ELF-1 (cell line): ENCODE measurements at regions not wholly inside any gene's neighbourhood (a gene's known extent, or its start where the extent isn't known, plus 50 kb on each side); places are given as distances from the start of the nearest gene placed in this dataset.
"Not testable (repeated sequence)": the region's sequence is repeated elsewhere in the genome, so short reads cannot be mapped to it uniquely, and the experiment has no call there.

ENCODE experiments used
- DNase-seq: peaks from one replicate; pipeline ENCODE4 v3.0.0-alpha.2; 2016; ENCODE audit warnings: low read depth, low spot score

DNA sequence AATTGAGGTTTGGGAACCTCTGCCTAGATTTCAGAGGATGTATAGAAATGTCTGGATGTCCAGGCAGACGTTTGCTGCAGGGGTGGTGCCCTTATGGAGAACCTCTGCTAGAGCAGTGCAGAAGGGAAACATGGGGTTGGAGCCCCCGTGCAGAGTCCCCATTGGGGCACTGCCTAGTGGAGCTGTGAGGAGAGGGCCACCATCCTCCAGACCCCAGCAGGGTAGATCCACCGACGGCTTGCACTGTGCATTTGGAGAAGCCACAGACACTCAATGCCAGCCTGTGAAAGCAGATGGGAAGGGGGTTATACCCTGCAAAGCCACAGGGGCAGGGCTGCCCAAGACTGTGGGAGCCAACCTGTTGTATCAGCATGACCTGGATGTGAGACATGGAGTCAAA, 354.6 kb downstream of the ZNF326 start:
- no peak for DNase-seq

DNA sequence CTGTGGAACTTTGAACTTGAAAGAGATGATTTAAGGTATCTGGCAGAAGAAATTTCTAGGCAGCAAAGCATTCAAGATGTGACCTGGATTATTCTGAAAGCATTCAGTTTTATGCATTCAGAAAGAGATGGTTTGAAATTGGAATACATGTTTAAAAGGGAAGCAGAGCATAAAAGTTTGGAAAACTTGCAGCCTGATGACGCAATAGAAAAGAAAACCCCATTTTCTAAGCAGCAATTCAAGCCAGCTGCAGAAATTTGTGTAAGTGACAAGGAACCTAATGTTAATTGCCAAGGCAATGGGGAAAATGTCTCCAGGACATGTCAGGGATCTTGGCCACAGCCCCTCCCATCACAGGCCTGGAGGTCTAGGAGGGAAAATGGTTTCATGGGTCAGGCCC, 354.0 kb downstream of the ZNF326 start:
- DNase-seq = no peak

DNA sequence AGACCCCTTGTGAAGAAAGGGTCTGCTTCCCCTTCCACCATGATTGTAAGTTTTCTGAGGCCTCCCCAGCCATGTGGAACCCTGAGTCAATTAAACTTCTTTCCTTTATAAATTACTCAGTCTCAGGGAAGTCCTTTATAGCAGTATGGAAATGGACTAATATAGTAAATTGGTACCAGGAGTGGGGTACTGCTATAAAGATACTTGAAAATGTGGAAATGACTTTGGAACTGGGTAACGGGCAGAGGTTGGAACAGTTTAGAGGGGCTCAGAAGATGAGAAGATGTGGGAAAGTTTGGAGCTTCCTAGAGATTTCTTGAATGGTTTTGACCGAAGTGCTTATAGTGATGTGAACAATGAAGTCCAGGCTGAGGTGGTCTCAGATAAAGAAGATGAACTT, 353.5 kb downstream of the ZNF326 start:
- DNase-seq = not testable (repeated sequence)

DNA sequence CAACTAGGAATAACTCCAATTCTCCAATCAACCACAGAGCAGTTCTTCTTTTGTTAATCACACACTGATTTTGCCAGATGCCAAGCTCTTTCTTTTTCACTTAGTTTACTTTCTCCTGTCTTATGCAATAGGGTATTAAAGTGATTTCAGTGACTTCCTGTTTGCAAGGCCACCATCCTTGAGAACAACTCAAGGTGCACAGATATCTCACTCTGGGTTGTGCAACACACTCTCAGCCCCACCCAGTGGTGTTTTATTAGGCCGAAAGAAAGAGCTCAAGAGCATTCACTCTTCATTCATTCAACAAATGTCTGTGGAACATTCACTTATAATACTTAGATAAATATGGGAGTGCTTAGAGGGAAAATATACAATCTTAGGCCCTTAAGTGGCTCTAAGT, 352.5 kb downstream of the ZNF326 start:
- DNase-seq = no peak

DNA sequence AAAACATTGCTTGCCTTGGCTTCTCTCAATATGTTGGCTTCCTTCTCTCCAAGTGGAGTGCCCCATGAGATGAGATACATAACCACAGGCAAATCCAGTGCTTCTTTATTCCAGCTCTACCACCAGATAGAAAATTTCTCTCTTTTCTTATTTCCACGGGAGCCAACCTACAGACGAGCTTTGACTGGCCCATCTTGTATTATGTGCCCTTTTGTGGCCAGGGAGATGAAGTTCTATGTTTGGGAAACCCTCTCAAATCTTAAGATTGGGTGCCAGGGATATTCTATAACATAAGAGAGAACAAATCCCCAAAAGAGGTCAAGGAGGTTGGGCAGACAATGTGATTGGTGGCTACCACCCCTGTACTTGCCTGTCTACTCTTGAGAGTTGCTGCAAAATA, 351.8 kb downstream of the ZNF326 start:
- no peak for DNase-seq

DNA sequence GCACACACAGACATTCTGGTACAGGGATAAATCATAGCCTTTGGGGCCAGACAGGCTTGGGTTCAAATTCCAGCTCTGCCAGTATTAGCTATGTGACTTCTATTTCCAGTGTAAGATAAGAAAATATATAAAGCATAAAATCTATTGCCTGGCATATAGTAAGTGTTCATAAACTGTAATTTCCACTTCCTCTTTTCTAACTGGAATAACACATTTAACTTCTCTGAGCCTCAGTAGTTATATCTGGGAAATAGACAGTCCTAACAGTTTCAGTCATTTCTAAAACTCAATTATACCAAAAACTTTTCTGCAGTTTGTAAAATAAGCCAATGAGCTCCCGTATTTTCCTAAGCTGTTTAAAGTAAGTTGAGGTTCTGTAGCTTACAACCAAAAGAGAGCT, 351.4 kb downstream of the ZNF326 start:
- no peak for DNase-seq

DNA sequence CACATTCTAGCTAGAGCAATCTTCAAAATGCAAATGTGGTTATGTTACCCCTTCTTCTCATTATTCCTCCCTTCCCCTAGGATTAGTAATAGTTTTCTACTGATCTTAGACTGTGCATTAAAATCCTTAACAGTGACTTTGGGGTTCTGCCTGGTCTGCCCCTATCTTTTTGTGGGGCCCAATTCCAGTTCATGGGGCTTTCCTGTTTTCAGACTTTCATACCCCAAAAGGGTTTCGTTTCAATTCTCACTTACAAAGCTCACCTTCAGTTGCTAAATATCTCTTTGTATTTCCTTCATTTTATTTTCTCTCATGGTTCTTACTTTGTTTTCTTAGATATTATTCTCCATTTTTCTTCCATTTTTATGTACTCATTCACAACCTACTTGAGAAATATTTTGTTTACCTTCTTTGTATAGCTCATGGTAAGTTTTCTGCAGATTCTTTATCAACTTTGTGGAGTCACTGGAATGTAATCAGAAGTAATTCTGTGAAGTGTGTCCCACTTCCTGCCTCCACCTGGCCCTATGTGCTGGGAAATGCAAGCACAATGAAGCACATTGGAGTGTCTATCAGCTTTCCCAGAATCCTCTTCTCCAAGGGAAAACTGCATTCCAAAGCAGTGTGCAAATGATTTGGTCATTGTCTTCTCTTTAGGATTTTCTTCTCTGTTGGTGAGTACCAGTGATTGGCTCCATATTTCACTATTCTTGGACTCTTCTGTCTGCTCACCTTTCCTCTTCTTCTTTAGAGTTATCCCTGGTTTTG, 350.2 kb downstream of the ZNF326 start:
- no peak for DNase-seq

DNA sequence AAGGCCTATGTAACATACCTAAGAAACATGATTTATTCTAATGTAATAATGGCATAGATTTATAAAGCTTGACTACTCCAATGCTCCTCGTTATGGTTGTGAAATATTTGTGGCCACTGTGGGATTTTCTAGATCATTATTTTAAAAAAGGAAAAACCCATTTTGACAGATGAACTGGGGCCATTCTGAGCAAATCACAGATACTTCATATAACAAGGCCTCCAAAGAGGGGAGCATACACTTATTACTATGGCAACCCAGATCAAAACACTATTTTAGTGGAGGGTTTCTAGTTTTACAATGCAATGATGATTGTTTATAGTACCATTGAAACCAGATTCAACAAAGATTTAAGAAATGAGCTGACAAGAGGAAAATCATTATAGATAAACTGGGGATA, 346.6 kb downstream of the ZNF326 start:
- no peak for DNase-seq

DNA sequence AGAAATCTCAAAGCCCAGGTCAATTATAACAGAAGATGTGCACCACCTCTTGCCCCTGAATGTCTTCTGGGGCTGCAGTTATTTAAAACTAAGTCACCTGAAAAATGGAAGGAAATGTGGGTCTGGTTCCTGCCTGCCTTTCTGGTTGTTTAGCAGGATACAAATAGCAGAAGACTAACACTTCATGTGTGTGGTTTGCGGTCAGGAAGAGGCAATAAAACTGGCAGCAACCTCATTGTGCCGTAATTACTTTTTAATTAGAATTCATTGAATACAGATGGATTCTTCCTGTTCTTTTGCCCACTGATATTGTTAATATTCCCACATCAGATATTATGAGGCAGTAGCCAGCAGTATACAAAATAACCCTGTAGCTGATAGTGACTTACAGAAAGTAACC, 345.7 kb downstream of the ZNF326 start:
- no peak for DNase-seq

DNA sequence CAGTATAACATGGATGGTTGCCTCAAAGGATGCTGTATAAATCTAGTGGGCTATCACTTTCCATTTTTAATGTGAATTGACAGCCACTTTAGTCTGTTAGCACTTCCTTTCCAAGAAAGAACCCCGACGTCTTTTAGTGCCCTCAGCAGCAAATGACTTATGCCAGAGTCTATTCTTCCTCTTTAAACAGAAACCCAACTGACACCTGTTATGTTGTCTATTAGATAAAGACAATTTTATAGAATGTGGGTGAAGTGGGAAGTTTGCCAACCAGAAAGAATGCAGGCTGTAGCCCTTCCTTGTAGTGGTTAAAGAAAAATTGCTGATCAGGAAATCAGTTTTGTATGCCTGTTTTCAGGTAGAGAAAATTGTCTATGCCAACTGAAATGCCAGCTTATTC, 344.9 kb downstream of the ZNF326 start:
- no peak for DNase-seq

DNA sequence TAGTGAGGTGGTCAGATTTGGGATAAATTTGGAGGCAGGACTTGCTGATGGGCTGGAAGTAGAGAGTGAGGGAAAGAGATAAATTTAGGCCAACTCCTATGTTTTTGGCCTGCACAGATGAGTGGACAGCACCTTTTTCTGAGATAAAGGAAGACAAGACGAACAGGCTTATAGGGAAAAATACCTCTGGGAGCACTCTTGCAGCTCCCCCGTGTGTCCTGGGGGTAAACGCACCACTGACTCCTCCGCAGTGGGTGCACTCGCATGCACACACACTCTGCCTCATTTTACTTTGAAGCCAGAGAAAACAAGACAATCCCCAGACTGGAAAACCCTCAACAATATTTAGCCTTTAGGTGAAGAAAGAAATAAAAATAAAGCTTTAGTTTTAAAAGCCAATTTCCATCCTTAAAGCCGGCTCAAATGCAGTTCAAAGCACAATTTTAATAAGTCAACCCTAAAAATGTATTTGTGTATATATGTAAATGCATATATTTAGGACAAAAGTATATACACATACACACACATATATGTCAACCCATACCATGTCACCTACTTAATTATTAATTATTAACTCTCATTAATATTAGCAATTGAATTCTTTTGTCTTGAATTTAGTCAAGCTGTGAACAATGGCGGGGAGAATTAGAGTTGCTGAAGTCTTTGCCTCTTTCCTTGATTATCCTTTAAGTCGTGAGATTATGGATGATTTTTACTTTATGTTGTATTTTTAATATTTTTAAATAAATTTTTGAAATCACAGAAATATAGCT, 341.8 kb downstream of the ZNF326 start:
- peak; percentile 6 for DNase-seq

DNA sequence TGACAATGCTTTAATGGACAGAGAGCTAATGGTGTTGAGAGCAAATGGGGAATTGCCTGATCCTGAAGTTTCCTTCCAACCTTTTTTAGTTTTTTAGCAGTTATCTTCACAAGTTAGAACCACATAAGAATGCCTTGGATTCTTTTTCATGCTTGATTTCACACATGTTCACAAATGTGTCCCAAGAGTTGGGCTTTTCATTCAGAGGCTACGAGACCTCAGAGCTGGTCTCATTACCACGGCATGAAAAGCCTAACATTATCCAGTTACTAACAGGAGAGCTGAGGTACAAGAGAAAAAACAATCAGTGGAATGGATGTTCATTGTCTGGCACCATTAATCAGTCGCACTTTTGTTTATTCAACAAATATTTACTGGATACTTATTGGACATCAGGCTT, 340.6 kb downstream of the ZNF326 start:
- DNase-seq = no peak

DNA sequence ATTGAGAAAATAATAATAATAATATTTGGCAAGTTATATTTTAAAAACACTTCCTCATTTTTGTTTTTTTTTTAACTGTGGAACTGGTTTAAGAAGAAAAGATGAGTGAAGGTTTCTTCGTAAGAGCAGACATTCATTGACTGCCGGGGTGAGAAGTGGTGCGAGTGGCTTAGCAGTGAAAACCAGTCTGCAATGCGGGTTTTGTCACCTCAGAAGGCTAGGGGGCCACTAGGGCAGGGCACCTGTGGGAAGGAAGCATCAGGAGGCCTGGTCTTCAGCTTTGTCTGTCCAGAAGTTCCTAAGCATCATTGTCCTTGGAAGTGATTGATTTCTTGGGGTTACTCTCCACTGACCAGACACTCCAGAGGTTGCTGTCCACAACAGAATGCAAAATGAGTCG, 339.2 kb downstream of the ZNF326 start:
- DNase-seq = no peak

DNA sequence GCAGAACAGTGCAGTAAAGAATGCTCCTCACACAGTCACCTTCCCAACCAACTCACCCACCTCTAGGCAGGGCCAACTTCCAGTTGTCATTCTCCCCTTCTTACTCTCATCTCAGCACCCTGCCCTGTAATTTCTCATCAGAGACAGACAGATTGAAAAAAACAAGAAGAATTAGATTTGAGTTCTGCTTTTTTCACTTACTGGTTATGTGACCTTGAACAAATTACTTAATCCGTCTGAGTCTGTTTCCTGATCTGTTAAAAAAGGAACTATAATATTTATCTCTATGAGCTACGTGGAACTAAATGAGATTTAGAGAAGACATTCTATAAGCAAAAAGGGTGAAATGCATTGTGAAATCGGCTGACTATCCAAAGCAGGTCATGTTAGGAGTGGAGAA, 330.3 kb downstream of the ZNF326 start:
- no peak for DNase-seq

DNA sequence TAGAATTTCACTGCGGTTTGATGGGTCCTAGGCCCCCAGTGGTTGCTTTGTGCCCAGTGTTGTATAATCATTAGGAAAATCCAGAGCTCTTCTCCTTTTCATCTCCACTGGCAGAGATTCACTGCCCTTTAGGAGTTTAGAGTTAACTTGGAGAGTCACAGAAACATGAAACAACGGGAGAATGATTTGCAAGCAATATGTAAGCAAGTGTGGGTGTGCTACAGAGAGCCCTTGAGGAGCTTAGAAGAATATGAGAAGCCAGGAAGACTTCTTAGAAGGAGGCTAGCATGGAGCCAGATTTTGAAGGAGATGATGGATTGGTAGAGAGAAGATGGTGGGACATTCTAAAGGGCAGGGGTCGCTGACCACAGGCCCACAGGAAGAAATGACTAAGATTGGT, 327.3 kb downstream of the ZNF326 start:
- DNase-seq = no peak

DNA sequence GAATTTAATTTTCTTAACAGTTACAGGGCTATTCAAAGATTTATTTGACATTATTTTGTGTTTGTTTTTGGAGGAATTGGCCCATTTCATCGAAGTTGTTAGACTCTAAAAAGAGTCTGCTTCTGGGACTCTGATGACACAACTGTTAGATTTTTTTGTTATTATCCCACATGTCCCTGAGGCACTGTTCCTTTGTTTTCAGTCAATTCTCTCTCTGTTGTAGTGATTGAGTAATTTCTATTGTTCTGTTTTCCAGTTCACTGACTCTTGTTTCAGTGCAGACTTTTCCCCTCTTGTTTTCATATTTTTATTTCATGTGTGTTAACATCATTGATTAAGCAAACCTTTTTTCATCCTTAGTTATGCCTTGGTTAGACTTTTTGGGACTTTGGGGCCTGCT, 325.0 kb downstream of the ZNF326 start:
- no peak for DNase-seq

DNA sequence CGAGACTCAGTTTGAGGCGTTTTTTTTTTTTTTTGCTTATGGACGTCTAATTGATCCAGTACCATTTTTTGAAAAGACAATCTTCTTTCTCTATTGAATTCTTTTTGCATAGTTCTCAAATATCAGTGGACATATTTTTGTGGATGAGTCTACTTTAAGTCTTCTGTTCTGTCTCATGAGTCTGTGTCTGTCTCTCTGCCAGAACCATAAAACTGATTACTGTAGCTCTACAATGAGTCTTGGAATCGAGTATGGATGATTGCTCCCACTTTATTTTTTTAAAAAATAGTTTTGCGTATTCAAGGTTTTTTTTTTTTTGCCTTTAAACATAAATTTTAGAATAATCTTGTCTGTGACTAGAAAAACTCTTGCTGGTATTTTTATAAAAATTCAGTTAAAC, 323.5 kb downstream of the ZNF326 start:
- DNase-seq = no peak

DNA sequence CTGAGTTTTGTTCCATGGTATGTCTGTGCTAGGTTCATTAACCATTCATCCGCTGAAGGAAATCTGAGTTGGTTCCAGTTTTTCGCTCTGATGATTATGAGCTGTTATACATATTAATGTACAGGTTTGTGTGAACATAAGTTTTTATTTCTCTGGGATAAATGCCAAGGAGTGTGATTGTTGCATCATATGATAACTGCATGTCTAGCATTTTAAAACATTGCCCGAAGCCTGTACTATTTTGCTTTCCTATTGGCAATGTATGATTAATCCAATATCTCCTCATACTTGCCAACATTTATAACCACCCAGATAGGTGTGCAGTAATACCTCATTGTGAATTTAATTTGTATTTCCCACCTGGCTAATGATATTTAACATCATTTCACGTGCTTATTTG, 322.7 kb downstream of the ZNF326 start:
- DNase-seq = no peak

DNA sequence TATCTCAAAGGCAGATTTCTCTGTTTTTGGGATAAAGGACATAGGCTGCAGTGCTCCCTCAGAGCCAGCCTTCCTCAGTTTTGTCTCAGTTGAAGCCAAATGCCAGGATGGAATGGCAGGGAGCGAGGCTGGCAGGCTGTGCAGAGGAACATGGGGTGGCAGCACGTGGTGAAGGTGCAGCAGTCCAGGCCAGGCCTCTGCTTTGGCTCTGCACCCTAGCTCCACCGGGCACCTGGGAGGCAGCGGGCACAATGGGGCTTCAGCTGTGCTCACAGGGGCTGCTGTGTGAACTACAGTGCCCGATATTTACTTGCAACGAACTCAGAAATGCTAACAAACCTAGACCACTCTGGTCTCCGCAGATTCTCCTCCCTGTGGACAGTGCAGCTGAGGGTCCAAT, 319.6 kb downstream of the ZNF326 start:
- no peak for DNase-seq

DNA sequence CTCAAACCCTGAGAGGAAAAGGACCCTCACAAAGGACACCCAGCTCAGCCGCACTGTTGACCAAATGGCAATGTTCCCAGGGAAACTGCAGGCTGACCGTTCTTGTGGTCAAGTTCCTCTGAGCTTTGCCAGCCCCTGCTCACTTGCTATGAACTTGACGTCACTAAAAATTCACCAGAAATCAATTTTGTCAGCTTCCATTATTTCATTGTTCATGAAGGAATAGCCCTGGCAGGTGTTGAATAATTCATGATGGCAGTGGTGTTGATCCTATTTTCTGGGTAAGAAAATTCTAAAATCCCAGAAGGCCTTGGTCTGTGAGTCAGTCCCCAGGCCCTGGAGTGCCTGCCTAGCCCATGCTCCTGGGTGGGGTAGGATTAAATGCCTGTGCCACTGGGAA, 318.9 kb downstream of the ZNF326 start:
- DNase-seq = no peak

DNA sequence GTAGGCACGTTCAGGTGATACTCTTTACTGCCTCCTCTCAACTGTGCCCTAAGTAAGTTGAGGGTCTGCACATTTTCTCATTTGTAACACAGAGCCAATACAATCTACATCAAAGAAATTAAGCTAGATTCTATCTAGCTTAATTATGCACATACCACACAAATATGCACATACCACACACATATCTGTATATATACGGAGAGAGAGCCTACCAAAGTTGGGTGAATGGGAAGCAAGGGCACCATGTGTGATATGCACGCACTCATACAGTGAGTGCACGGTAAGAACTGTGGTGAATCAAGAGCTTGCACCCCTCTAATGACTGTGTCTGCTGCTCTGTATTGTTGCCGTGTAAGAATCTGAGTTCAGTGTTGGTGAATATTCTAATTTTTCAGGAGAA, 314.9 kb downstream of the ZNF326 start:
- DNase-seq = no peak

DNA sequence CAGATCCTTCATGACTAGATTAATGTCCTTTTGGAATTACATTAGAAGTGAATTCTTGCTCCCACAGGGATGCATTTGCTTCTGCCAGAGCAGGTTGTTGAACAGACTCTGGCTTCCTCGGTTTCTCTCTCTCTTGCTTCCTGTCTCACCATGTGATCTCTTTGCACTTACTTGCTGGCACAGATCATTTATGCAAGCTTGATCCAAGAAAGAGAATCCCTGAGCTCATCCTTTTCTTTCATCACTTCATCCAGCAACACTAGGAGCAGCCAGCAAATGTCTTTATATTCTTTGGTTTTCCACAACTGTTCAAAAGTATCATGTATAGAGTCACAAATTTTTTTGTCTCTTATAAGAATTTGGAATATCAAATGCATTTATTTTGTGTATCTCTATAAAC, 313.5 kb downstream of the ZNF326 start:
- DNase-seq = no peak

DNA sequence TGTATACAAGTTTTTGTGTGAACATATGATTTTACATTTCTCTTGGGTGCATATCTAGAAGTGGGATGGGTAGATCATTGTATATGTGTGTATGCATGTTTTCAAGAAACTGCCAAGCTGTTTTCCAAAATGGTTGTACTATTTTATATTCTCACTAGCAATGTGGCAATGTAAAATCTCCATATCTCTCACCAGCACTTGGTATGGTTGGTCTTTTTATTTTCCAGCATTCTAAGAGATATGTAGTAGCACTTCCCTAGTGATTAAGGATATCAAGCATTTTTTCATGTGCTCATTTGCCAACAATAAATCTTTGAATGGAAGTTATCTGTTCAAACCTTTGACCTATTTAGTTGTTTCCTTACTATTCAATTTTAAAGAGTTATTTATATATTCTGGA, 310.7 kb downstream of the ZNF326 start:
- DNase-seq = no peak
